Embryonic facial prominence (tissue), 1 donor: ENCODE measurements at regions not wholly inside any gene's neighbourhood (a gene's known extent, or its start where the extent isn't known, plus 50 kb on each side); places are given as distances from the start of the nearest gene placed in this dataset.

Experiments used
- DNase-seq: peaks from one replicate; pipeline ENCODE4 v3.0.0-alpha.2; 2016; ENCODE audit errors: extremely low spot score

GRCh38 chr3:30167541-30168011 is 438.8 kb upstream of the TGFBR2 start:
- DNase-seq: no peak

DNA sequence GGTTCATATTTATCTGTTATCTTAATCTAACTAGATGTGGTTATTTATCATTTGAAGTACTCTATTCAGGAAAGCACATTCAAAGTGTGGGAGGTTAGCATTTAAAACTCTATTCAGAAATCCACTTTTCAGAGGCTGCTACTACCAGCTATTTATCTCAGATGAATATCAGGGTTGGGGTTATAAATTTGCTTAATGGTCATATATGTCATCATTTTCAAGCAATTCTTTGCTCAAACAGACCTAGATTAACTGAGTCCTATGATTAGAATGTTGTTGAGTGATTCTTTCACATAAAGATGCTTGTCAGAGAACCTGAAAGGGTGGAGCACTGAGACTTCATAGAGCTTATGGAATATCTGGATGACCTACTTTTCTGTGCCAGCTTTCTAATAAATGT is 436.9 kb upstream of the TGFBR2 start:
- no peak for DNase-seq

DNA sequence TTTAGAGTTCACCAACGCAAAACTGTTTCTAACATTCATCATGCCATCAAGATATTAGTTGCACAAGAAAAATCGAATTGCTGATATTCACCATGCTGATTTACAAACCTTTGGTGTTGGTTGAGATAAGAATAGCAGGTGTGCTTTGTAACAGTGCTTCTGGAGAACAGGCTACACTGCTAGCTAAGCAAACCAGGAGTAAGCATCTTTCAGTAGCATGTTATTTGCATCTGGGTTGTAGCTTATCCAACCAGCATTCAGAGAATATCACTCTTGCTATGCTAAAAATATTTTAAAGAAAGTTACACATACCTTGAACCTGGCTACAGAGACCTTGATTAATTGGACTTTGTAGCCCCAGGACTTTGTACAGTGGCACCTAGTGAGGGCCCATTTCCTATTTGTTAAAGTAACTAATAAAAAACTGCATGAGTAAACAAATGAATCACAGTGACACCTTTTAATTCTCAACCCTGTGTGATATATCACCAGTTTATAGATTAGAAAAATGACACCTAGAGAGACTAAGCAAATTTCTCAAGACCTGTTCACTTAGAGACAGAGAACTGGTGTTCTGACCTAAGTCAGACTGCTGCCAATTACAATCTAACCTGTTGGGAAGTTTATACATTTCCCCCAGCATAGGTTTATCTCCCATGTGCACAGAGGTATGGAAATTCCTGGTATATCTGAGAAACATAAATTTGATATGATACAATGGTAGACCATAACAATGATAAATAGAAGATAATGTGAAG is 435.5 kb upstream of the TGFBR2 start:
- no peak for DNase-seq

- DNase-seq: no peak
These were observed 432.0 kb upstream of the TGFBR2 start for GRCh38 chr3:30174357-30174756.

DNA sequence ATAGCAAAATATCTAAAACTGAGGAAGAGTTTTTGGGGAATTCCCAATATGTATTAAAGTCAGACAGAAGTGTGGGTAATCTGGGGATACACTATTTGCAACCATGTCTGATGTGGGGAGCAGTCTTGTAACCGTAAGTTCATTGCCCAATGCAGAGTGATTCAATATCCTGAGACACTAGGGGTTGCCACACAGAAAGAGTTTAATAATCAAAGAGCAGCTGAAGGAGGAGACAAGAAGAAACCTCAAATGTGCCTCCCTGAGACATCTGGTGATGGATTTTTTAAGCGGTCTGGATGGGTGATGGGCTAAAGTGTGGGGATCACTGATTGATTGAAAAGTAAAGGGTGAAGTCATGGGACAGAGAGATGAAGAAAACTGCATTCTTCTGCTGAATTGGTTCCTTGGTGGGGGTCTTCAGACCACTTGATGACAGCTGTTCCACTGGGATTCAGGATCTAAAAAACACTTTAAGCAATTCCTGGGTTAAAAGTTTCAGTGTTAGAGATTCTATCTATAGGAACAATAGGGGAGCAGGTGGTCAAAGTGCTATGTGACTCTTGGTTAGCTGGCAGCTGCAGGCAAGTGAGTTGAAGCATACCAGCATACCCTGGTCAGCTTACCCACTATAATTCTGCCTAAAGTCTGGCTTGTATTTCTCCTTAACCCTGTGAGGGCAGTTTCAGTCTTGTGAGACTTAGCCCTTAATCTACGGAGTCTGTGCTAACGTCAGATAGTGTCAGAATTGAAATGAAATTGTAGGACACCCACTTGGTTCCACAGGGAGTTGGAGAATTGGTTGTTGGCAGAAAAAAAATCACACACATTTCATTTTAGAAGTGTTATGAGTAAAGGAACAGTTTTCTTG is 425.9 kb upstream of the TGFBR2 start:
- no peak for DNase-seq

- DNase-seq: no peak
These were observed 425.3 kb upstream of the TGFBR2 start for GRCh38 chr3:30181178-30181465.

- no peak for DNase-seq
These were observed 424.8 kb upstream of the TGFBR2 start for GRCh38 chr3:30181581-30181980.

GRCh38 chr3:30183421-30183820 is 423.0 kb upstream of the TGFBR2 start:
- no peak for DNase-seq

DNA sequence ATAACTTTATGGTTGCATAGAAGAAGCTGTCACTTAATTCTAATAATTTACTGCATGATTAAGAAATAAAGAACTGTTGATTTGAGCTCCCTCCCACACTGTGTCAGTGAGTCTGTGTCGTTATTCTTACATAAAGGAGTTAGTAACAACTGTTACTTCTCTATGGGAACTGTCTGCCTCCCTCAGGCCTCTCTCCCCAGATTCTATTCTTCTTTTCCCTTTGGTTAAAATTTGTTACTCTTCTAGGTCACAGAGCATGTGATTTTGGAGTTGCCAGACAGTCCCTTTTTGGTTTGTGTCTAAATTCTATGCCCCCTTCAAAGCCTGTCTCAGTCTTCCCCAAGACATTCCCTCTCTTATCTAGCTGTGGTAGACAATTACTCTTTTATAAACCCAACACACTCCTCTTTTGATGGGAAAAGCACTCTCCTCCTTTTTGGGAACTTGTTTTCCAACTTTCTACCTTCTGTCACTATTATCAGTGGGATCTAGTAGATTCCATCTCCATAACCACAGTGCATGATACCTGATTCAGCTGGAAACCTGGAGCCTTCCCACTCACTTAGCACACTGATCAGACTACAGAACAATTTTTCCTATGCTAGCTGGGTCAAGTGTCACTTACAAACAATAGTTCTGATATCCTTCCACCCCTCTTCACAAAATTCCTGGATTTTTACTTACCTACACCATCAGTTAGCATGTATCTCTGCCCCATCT is 422.1 kb upstream of the TGFBR2 start:
- no peak for DNase-seq

GRCh38 chr3:30185872-30186271 is 420.5 kb upstream of the TGFBR2 start:
- DNase-seq: no peak

DNA sequence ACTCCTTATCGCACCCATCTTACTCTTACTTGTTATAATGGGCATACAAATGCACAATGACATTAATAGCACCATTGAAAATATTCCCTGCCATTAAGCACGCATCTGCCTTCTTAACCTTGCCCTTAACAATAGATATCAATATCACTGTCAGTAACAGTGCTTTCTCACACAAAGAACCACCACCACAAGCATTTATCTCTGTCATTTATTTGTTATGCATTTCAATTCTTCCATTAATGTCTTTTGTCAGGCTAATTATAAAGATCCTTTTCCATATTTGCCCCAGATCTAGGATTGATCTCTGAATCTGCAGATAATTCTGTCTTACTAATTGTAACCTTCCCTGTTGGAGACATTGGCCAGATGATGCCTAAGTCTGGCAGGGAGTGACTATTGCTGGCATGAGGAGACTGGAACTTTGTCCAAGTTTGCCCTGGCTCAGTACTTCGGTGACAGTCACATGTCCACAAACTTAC is 419.6 kb upstream of the TGFBR2 start:
- DNase-seq: no peak

GRCh38 chr3:30187366-30187765 is 419.0 kb upstream of the TGFBR2 start:
- no peak for DNase-seq

DNA sequence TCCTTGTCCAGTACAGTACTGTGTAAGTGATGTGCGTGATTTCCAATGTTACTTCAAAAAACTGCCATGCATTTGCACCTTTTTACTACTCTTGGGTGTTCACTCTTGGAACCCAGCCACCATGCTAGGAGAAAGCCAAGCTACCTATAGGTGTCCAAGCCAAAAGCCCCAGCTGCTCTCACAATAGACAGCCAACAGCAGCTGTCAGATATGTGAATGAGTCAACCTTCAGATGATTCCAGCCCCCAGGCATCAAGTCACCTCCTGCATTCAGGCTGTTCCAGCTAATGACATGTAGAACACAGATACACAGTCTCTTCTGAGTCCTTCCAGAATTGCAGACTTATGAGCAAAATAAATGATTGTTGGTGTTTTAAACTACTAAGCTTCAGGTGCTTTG is 417.7 kb upstream of the TGFBR2 start:
- DNase-seq: no peak

GRCh38 chr3:30189900-30190299 is 416.5 kb upstream of the TGFBR2 start:
- DNase-seq: no peak

DNA sequence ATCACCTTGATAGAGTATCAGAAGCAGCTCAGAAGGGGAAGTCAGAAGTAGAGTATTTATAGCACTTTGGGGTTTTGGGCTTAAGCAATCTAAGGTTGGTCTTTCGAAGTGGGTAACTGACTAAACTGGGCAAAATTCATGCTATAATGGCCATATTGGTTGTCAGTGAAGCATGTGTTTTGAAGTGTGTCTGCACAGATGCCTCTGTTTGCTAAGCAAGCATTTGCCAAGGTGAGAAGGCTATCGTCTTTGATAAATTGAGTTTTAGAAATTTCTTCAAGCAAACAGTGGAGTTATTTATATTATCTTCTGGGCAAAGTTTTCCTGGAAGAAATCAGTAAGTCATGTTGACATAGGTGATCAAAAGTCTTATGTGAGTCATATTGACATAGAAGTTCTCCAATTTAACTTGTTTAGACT is 412.8 kb upstream of the TGFBR2 start:
- no peak for DNase-seq

DNA sequence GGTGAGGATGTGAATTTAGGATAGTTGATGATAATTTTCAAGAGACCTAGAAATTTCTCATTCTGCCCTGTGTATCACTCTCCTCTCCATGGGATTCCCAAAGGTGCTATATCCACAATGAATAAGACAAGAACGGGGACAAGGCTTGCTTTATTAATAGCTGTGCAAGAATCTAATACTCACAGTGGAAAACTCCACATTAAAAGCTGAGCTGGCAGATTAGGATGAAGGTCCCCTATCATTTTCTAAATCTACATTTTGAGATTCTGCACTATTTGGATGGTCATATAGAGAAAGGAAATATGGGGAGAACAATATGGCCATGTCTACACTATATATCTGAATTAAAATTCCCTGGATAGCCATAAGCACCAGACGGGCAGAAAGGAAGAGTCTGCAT is 411.0 kb upstream of the TGFBR2 start:
- no peak for DNase-seq

- DNase-seq: no peak
These were observed 408.2 kb upstream of the TGFBR2 start for GRCh38 chr3:30198162-30198561.

DNA sequence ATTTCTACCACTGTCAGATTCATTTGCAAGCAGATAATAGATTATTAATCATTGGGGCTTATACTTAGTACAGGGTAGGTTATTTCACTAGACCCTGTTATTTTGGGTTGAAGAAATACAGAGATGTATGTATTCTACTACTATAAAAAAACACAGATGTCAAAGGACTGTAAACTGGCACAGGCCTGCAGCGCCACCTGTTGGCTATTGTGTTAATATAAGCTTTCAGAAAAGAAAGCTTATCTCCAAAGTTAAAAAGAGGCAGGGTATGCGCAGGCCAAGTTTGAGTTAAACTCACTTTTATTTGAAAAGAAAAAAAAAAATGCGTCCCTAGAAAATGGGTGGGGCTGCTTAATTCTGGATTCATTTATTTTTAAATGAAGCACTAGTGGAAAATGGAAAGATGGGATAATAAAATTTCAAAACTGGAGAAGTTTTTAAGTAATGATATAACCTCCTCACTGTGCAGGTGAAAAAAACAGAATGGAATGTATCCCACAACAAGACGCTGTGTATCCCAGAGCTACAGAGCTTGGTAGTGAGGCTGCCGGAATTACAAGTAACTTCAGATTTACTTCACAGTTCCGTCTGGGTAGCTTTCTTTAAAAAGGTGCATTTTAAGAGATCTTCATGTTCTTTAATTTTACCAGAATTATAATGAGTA is 407.2 kb upstream of the TGFBR2 start:
- DNase-seq: peak; percentile 27

DNA sequence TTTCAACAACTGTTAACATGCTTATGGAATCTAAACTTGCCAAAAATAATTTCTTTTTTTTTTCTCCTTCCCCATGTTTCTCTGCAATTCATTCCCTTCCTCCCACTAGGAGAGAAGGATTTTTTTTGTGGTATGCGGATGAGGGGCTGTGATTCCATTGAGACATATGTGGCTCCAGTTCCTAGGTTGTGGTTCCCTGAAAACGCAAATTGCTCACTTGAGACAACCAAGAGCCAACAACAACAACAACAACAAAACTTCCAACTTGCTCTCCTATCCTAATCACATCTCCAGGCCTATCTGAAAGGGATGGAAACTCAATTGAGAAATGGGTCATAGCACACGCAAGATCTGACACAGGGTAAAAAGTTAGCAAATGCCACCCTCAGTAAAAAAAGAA is 406.5 kb upstream of the TGFBR2 start:
- no peak for DNase-seq

- DNase-seq: no peak
These were observed 404.7 kb upstream of the TGFBR2 start for GRCh38 chr3:30201715-30202114.

GRCh38 chr3:30203301-30203700 is 403.1 kb upstream of the TGFBR2 start:
- DNase-seq: no peak

- DNase-seq: no peak
These were observed 402.3 kb upstream of the TGFBR2 start for GRCh38 chr3:30204126-30204525.
